Muscle of back (tissue), 3 donors: ENCODE measurements at regions not wholly inside any gene's neighbourhood (a gene's known extent, or its start where the extent isn't known, plus 50 kb on each side); places are given as distances from the start of the nearest gene placed in this dataset.

Experiments
- DNase-seq, 3 donors: peaks; one replicate each; pipeline versions ENCODE4 v3.0.0 to v3.0.0-alpha.2; 2013

GRCh38 chr14:86639666-86640065, 1109.7 kb downstream of the FLRT2 start:
- no peak for DNase-seq

GRCh38 chr14:86639146-86639545, 1109.2 kb downstream of the FLRT2 start:
- DNase-seq = no peak

DNA sequence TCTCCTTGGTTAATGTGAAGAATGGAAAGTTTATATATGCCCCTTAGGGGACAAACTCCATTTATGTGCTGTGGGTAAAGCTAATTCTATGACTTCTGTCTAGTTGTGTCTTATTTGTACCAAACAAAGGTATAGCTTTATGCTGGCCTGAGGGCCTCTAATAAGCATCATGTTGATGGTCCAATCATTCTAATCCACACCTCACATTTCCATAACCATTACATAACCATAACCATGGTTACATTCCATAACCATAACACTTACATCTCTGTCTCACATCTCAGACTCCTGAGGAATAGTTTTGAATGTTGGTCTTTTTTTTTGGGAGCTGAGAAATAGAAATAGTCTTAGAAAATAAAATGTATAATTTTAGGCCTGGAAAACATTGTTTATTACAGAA, 1097.1 kb downstream of the FLRT2 start:
- DNase-seq = no peak

- DNase-seq = no peak
Measured at GRCh38 chr14:86626530-86626929, 1096.6 kb downstream of the FLRT2 start.

DNA sequence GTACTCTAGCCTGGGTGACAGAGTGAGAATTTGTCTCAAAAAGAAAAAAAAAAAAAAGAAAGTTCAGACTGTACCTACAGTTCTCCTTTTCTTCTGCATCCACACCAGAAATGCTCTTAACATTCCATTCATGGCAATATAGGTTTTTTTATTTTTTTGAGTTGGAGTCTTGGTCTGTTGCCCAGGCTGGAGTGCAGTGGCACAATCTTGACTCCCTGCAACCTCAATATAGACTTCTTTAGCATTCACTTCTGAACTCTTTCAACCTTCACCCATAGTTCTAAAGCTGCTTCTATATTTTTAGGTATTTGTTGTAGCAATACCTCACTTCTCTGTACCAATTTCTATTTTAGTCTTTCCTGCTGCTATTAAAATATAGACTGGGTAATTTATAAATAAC, 1095.7 kb downstream of the FLRT2 start:
- DNase-seq = no peak

DNA sequence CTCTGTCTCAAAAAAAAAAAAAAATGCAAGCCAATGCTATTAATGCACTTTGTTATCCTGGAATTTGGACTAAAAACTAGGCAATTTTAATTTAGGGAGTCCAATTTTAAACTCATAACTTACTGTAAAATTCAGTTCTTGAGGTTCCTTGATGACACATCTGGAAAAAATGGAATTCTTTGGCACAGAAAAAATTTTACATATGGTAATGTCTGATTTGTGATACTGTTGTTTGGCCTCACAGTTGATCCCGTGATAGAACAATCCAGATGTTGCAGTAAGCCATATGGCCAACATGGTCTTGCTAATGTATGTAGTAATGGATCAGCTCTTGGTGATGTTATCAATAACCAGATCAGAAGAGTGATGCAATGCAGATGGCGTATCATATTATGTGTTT, 1089.8 kb downstream of the FLRT2 start:
- DNase-seq = no peak

DNA sequence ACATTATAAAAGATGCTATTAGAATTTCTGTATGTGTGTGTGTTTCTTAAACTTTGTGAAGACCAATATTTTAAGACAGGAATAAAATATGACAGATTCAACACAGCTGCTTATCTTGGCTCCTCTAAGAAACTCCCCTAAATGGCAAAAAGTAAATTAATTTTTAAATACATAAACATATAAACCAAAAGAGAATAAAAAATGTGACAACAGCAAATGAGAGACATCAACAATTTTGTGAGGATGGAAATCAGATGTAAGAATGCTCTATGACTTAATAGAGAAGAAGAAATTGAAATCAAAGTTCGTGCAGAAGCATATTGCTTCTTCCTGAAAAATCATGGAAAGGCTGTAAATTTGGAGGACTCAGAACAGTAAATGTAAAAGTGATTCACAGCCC, 1083.8 kb downstream of the FLRT2 start:
- peak in 2 of 3 donors; percentile 13 to 57 for DNase-seq

- peak; percentile 28 to 83 (median 36) for DNase-seq
Measured at GRCh38 chr14:86613126-86613525, 1083.2 kb downstream of the FLRT2 start.

DNA sequence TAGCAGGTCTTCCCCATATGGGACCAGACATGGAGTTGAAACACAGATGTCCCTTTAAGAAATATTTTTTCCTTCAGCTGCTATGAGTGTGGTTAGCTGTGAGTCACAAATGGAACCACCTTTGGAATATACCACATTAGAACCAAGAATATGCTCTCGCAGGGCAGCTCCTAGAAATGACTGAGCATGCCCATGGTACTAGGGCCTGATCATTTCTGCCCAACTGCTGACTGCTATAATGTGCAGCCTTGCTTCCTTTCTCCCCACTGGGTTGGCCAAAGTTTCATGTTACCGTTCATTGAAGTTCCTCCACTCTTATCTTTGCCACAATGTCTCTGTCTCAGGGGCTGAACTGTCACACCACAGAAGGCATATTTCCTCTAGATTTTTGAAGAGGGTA, 1074.6 kb downstream of the FLRT2 start:
- DNase-seq = no peak

DNA sequence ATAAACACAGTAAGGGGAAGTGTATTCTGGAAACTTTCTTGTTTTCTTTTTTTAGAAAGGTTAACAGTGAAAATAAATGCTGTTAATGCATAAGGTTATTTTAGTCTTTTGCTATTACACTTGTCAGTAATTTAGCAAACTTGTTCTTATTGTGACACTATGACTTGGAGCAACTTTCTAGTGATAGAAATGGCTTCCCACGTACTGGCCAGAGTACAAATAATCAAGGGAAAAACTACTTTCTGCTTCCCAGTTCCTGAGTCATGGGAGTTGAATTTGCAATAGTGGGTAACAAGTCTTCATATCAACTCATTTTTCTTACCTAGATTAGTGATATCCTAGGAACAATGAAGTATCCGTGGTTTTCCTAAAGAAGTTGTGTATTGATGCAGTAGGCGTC, 1072.3 kb downstream of the FLRT2 start:
- DNase-seq = no peak

- no peak for DNase-seq
Measured at GRCh38 chr14:86601813-86602212, 1071.9 kb downstream of the FLRT2 start.

- no peak for DNase-seq
Measured at GRCh38 chr14:86597279-86597678, 1067.3 kb downstream of the FLRT2 start.

DNA sequence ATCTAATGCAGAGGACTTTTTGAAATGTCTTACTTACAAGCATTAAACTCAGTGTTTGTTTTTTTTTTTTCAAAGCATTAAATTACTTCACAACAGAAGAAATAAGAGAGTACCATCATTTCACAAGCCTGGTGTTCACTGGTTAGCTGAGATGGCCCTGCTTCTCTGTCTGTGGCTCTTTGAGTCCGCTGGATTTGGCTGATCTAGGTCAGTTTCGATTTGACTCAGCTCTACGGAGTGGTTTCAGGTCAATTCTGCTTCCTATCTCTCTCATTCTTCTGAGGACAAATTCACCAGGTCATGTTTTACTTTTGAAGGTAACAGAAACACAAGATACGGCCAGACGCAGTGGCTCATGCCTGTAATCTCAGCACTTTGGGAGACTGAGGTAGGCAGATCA, 1066.1 kb downstream of the FLRT2 start:
- no peak for DNase-seq

- DNase-seq = peak in 1 of 3 donors; percentile 58
Measured at GRCh38 chr14:86575141-86575540, 1045.2 kb downstream of the FLRT2 start.

DNA sequence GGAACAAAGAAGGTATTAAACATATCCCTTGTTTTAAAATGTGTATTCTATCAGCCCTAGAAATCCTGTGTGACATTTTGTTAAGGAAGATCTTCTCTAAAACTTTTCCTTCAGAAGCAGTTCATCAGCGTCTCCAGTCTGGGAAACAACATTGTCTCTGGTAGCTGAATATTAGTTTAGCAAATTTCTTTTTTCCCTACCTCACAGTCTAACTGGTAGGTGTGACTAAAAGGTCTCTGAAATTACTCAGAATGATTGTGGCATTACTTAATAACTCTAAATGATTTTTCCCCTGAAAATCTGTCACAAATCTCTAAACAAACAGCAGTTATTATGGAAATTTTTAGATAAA, 1044.8 kb downstream of the FLRT2 start:
- DNase-seq = no peak

DNA sequence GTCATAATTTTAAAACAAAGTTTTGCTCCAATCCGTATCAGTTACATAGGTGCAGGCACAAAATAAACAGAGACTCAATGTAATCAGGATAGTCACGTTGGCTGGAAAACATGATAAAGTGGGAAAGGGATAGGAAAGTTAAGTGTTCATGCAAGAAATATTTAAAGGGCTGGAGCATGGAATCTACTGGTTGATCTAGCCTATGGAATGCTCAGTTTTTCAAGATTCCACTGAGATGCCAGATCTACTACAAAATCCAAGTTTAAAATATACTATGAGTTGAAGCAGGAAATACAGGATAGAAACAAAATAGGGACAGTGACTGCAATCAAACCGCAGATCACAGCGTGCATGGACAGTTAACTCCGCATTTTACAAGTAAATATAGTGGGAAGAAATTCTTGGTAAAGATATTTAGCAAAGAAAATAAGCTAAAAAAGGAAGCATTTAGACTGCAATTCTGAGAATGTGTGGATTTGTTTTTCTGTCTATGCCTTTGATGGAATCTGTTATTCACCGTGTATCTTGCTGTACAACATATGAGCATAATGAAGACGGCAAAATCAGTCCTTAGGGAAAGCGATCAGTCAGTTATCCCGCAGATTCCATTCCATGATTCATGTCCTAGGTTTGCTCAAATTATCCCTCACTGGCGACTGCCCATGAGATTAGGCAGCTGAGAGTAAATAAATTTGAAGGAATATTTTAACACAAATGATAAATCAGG, 1044.3 kb downstream of the FLRT2 start:
- peak in 2 of 3 donors; percentile 12 to 80 for DNase-seq

GRCh38 chr14:86570371-86570770, 1040.4 kb downstream of the FLRT2 start:
- DNase-seq = no peak

GRCh38 chr14:86543521-86543920, 1013.6 kb downstream of the FLRT2 start:
- DNase-seq = peak in 1 of 3 donors; percentile 12

- DNase-seq = no peak
Measured at GRCh38 chr14:86541972-86542371, 1012.0 kb downstream of the FLRT2 start.

DNA sequence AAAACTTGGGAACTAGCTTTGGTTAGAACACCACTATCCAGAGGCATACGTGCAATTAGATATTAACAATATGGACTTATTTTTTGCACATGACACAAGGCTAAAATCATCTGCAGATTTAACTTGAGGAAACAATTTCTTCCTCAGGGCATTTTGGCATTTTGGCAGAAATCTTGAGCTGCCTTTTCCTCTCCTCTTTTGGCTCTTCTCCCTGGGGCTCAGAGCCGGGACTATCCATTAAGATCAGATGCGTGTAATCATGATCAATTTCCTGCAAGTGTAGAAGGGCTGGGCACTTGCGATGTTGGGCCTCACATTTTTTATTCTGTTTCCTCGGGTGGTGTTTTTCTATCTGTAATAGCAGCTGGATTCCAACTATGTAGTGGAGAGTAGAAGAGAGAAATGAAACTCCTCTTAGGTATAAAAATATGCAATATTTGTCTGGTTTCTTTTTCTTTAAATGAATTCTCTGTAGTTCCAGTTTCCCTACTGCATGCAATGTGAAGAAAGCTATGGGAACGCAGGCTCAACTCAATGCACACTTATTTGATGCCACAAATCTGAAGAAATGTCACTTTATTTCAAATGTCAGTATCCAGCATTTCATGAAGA, 1010.8 kb downstream of the FLRT2 start:
- peak in 1 of 3 donors; percentile 23 for DNase-seq

GRCh38 chr14:86539361-86540070, 1009.6 kb downstream of the FLRT2 start:
- DNase-seq = peak in 1 of 3 donors; percentile 1

- DNase-seq = no peak
Measured at GRCh38 chr14:86533834-86534233, 1003.9 kb downstream of the FLRT2 start.

- DNase-seq = peak in 1 of 3 donors; percentile 5
Measured at GRCh38 chr14:86532219-86532618, 1002.3 kb downstream of the FLRT2 start.
